ENCODE measurements at regions not wholly inside any gene's neighbourhood (a gene's known extent, or its start where the extent isn't known, plus 50 kb on each side); places are given as distances from the start of the nearest gene placed in this dataset.

DNA sequence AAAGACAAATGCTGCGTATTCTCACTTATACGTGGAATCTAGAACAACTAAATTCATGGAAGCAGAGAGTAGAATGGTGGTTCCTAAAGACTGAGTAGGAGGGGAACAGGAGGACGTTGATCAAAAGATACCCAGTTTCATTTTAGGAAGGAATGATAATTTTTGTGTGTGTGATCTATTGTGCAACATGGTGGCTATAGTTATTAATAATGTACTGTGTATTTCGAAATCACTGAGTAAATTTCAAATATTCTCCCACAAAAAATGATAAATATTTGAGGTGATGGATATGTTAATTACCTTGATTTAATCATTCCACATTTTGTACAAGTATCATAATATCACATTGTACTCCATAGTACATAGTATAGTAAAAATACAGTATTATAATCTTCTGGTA lies 187.5 kb downstream of the MOXD1 start:
- no peak for DNase-seq (ENCODE audit: extremely low spot score)
- Histone ChIP-seq H3K27ac (ENCODE audit: low read depth) (no peak overlapping the region), H3K4me1 (ENCODE audit: insufficient read depth) (no peaks in the 10 kb centered on the region), H3K4me3 (ENCODE audit: low read depth, low read length) (no peak overlapping the region), H3K36me3 (ENCODE audit: insufficient read depth) (no peaks in the 10 kb centered on the region)
- 91% methylated on average over 4 of the region's 4 CpGs for WGBS

DNA sequence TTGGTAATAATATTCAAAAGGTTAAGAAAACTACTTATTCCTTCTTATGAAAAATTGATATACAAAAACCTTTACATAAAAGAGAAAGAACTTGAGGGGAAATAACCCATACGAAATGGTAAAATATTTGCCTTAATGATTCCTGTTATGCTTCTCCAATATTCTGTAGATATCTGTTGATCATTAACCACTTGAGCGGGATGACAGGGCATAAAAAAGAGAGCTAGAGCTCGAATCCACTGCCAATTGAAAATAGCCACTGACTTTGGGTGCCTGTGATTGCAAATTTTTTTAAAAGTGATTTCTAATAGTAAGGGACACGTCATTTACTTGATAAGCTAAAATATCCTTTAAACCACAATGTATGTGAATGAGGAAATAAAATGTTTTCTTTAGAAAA lies 188.1 kb downstream of the MOXD1 start:
- Histone ChIP-seq H3K36me3 (ENCODE audit: insufficient read depth) (no peaks in the 10 kb centered on the region), H3K4me3 (ENCODE audit: low read depth, low read length) (no peak overlapping the region), H3K4me1 (ENCODE audit: insufficient read depth) (no peaks in the 10 kb centered on the region), H3K27ac (ENCODE audit: low read depth) (no peak overlapping the region)
- WGBS, result 79% methylated on average over 4 of the region's 4 CpGs
- no peak for DNase-seq (ENCODE audit: extremely low spot score)

DNA sequence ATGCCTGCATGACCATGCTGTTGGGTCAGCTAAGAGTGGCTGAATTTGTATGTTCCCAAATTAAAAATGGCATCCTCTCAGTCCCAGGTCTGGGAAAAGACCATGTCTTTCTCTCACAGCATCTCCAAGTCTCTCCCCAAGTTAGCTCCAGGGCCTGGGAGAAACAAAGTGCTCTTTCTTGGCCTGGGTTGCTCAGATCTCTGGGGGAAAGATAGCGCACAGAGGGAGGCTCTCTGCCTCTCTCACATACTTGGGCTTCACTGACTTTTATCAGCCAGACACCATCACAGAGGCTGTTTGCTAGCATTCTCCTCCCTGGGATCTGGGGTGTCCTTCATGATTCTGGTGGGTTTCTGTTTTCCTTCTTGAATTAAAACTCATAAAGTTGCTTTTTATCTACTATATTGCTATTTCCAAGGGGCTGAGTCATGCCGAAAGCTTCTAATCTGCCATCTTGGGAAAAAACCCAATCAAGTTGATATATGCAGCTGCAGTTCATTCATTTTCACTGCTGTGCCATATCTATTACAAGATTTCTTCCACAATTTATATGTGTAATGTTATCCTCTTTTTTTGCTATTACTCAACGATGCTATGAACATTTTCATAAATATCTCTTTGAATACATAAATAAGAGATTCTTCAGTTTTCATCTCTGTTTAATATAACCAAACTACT lies 190.2 kb downstream of the MOXD1 start:
- Histone ChIP-seq H3K4me3 (ENCODE audit: low read depth, low read length) (no peak overlapping the region), H3K36me3 (ENCODE audit: insufficient read depth) (no peaks in the 10 kb centered on the region), H3K27ac (ENCODE audit: low read depth) (no peak overlapping the region), H3K4me1 (ENCODE audit: insufficient read depth) (no peaks in the 10 kb centered on the region)
- no peak for DNase-seq (ENCODE audit: extremely low spot score)
- WGBS, result 62% methylated on average over 3 of the region's 3 CpGs

- H3K4me3 ChIP-seq (ENCODE audit: low read depth, low read length), result no peak overlapping the region
- 95% methylated on average over 1 of the region's 1 CpG for WGBS
Measured at GRCh38 chr6:132209351-132209750, 191.9 kb downstream of the MOXD1 start.

GRCh38 chr6:132207991-132208390 lies 193.3 kb downstream of the MOXD1 start:
- no peak overlapping the region for H3K27ac ChIP-seq (ENCODE audit: low read depth)
- no peak for DNase-seq (ENCODE audit: extremely low spot score)
- no peaks in the 10 kb centered on the region for H3K4me1 ChIP-seq (ENCODE audit: insufficient read depth)
- no peaks in the 10 kb centered on the region for H3K36me3 ChIP-seq (ENCODE audit: insufficient read depth)
- WGBS, result 91% methylated on average over 3 of the region's 3 CpGs
- no peak overlapping the region for H3K4me3 ChIP-seq (ENCODE audit: low read depth, low read length)

More at GRCh38 chr6:132209351-132209750, 191.9 kb downstream of the MOXD1 start:
- Histone ChIP-seq H3K4me1 (ENCODE audit: insufficient read depth) (no peaks in the 10 kb centered on the region), H3K27ac (ENCODE audit: low read depth) (no peak overlapping the region), H3K36me3 (ENCODE audit: insufficient read depth) (no peaks in the 10 kb centered on the region)
- DNase-seq (ENCODE audit: extremely low spot score), result no peak

DNA sequence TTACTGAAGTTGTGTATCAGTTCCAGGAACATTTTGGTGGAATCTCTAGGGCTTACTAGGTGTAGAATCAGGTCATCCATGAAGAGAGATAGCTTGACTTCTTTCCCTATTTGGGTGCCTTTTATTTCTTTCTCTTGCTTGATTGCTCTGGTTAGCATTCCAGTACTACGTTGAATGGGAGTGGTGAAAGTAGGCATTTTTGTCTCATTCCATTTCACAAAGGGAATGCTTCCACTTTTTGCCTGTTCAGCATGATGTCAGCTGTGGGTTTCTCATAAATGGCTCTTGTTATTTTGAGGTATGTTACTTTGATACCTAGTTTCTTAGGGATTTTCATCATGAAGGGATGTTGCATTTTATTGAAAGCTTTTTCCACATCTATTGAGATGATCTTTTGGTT lies 195.3 kb downstream of the MOXD1 start:
- 78% methylated on average over 1 of the region's 1 CpG for WGBS
- Histone ChIP-seq H3K4me1 (ENCODE audit: insufficient read depth) (no peaks in the 10 kb centered on the region), H3K4me3 (ENCODE audit: low read depth, low read length) (no peak overlapping the region), H3K27ac (ENCODE audit: low read depth) (no peak overlapping the region), H3K36me3 (ENCODE audit: insufficient read depth) (no peaks in the 10 kb centered on the region)
- no peak for DNase-seq (ENCODE audit: extremely low spot score)

- 95% methylated on average over 4 of the region's 4 CpGs for WGBS
- no peak for DNase-seq (ENCODE audit: extremely low spot score)
- H3K4me1 ChIP-seq (ENCODE audit: insufficient read depth), result no peaks in the 10 kb centered on the region
- H3K36me3 ChIP-seq (ENCODE audit: insufficient read depth), result no peaks in the 10 kb centered on the region
- no peak overlapping the region for H3K4me3 ChIP-seq (ENCODE audit: low read depth, low read length)
- no peak overlapping the region for H3K27ac ChIP-seq (ENCODE audit: low read depth)
Measured at GRCh38 chr6:132204591-132204990, 196.7 kb downstream of the MOXD1 start.

DNA sequence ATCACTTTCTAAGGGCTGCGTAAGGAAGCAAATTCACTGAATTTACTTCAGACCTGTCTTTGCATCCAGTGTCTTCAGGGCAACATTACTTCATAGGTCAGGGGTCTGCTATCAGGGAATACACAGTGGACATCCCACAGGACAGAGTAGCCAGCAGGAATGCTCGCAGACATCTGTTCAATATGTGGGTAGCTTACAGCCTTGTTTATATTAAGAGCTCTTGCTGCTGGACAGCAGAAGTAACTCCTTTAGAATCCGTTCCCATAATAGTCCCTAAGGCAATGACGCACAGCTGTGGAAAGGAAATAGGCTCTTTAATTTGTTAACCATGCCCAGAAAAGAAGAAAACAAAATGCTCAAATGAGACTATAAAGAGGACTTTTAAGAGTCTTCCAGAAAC lies 198.7 kb downstream of the MOXD1 start:
- WGBS, result 26% methylated on average over 4 of the region's 4 CpGs
- peak; percentile 61 for DNase-seq (ENCODE audit: extremely low spot score)
- Histone ChIP-seq H3K4me3 (ENCODE audit: low read depth, low read length) (no peak overlapping the region), H3K36me3 (ENCODE audit: insufficient read depth) (no peaks in the 10 kb centered on the region), H3K4me1 (ENCODE audit: insufficient read depth) (no peaks in the 10 kb centered on the region), H3K27ac (ENCODE audit: low read depth) (no peak overlapping the region)

DNA sequence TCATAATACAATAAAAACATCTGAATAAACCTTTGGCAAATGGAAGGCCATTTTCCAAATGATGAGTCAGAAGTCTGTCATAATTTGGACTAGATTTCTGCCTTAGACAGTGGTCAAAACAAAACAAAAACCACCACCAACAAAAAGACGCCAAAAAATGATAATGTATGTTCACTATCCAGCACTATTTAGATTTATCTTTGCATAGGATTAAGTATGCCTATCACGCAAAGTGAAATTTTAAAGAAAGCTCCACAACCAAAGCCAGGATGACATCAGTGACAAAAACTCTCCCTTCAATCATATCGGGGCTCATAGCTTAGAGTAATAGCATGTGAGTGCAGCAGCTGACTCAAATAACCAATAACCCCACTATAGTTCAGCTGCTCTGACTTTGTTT lies 201.9 kb downstream of the MOXD1 start:
- Histone ChIP-seq H3K36me3 (ENCODE audit: insufficient read depth) (no peaks in the 10 kb centered on the region), H3K27ac (ENCODE audit: low read depth) (peak overlapping the region; percentile 38), H3K4me1 (ENCODE audit: insufficient read depth) (no peaks in the 10 kb centered on the region), H3K4me3 (ENCODE audit: low read depth, low read length) (no peak overlapping the region)
- no peak for DNase-seq (ENCODE audit: extremely low spot score)
- WGBS, result 45% methylated on average over 3 of the region's 3 CpGs

DNA sequence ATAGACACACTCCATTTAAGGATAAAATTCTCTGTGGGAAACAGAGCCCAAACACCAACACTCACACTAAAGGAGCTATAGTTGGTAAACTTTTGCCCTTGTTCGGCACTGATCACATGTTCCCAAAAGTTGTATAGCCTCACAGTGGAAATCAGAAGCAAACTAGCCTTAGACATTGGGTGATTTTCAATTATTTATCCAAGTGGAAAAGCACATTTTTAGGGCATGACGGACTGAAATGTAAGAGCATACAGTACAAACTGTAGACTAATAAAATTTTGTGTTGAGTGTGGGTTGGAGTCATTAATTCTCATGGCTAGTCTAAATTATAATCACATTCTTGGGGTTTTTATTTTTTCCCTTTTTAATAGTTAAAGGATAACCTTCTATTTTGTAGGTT lies 202.4 kb downstream of the MOXD1 start:
- no peak for DNase-seq (ENCODE audit: extremely low spot score)
- Histone ChIP-seq H3K4me3 (ENCODE audit: low read depth, low read length) (no peak overlapping the region), H3K27ac (ENCODE audit: low read depth) (no peak overlapping the region), H3K36me3 (ENCODE audit: insufficient read depth) (no peaks in the 10 kb centered on the region), H3K4me1 (ENCODE audit: insufficient read depth) (no peaks in the 10 kb centered on the region)
- 70% methylated on average over 2 of the region's 2 CpGs for WGBS

DNA sequence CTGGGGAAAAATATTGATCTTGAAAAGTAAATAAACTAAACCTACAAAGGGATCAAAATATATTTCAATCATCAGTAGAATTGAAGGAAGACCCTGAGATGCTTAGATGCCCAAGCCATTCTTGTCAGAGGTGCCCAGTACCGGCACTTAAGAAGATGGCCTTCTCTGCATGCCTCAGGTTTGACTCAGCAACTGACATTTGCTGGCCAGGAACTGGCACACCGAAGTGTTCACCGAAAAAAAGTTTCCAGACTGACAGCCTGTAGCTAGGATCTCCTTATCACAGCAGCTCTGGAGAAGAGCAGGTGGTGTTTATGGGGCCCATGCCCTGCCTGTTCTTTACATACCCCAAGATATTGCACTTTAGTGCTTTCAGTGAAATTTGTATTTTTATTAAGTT lies 203.2 kb downstream of the MOXD1 start:
- no peaks in the 10 kb centered on the region for H3K4me1 ChIP-seq (ENCODE audit: insufficient read depth)
- whole genome bisulfite sequencing, result 78% methylated on average over 3 of the region's 3 CpGs

DNA sequence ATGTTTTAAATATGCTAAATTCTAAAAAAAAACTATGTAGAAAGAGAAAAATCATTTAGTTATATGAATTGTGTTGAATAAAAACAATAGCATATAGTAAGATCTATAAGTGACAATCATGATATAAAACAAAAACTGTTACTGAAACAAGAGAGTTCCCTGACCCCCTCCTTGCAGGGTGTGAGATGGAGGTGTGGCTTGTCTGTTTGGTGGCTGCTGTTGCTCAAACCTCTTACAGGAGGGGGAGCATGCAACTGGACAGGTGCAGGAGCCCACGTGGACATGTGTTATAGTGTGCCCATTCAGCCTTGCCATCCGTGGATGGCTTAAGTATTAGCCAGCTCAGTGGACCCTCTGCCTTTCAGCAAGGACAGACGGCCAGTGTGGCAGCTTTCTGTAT lies 206.7 kb downstream of the MOXD1 start:
- H3K4me1 ChIP-seq (ENCODE audit: insufficient read depth), result no peaks in the 10 kb centered on the region
- WGBS, result 88% methylated on average over 3 of the region's 3 CpGs
- no peak overlapping the region for H3K4me3 ChIP-seq (ENCODE audit: low read depth, low read length)
- H3K27ac ChIP-seq (ENCODE audit: low read depth), result no peak overlapping the region
- DNase-seq (ENCODE audit: extremely low spot score), result no peak
- no peaks in the 10 kb centered on the region for H3K36me3 ChIP-seq (ENCODE audit: insufficient read depth)

More for the DNA sequence above, 203.2 kb downstream of the MOXD1 start:
- H3K36me3 ChIP-seq (ENCODE audit: insufficient read depth), result no peaks in the 10 kb centered on the region
- no peak for DNase-seq (ENCODE audit: extremely low spot score)
- no peak overlapping the region for H3K27ac ChIP-seq (ENCODE audit: low read depth)
- no peak overlapping the region for H3K4me3 ChIP-seq (ENCODE audit: low read depth, low read length)

DNA sequence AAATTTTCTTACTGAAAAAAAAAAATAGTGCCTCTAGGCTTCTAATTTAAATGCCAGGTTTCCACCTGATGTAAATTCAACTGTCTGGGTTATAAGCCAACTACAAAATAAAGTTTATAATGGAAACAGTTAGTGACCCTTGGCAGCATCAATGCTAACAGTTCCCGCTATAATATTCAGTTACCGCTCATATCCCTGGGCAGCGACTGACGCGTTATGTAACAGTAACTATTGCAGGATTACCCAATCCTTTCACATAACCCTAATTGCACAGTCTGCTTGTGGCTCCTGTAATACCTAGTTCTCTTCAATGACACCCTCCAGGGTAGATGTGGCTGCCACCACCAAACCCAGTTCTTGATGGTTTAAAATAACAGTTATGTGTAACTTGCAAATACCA lies 208.6 kb downstream of the MOXD1 start:
- no peaks in the 10 kb centered on the region for H3K4me1 ChIP-seq (ENCODE audit: insufficient read depth)
- H3K4me3 ChIP-seq (ENCODE audit: low read depth, low read length), result no peak overlapping the region
- WGBS, result 95% methylated on average over 5 of the region's 5 CpGs
- no peaks in the 10 kb centered on the region for H3K36me3 ChIP-seq (ENCODE audit: insufficient read depth)
- H3K27ac ChIP-seq (ENCODE audit: low read depth), result no peak overlapping the region
- DNase-seq (ENCODE audit: extremely low spot score), result no peak

GRCh38 chr6:132190815-132191175 lies 210.5 kb downstream of the MOXD1 start:
- Histone ChIP-seq H3K36me3 (ENCODE audit: insufficient read depth) (no peaks in the 10 kb centered on the region), H3K27ac (ENCODE audit: low read depth) (no peak overlapping the region), H3K4me1 (ENCODE audit: insufficient read depth) (no peaks in the 10 kb centered on the region), H3K4me3 (ENCODE audit: low read depth, low read length) (no peak overlapping the region)
- WGBS, result 33% methylated on average over 3 of the region's 3 CpGs
- DNase-seq (ENCODE audit: extremely low spot score), result no peak

Data from urinary bladder (tissue), 3 donors.